Right lobe of liver (tissue), 6 donors: ENCODE measurements at regions not wholly inside any gene's neighbourhood (a gene's known extent, or its start where the extent isn't known, plus 50 kb on each side); places are given as distances from the start of the nearest gene placed in this dataset.

Experiments used
- ATAC-seq, 4 donors: fragments of 200-7000 bp; cut with Tn5 transposase; one replicate each; pipeline ENCODE4 v1.9.1; 2020; ENCODE audit warnings: mild to moderate bottlenecking in 4 of 4, moderate library complexity in 4 of 4
- DNase-seq, 3 donors: peaks; one replicate each; pipeline ENCODE4 v3.0.0-alpha.2; 2020
- H3K27ac ChIP-seq, 3 donors: fragments of 200-600 bp; one replicate each; pipeline ENCODE4 v1.8.0; 2022
- H3K27me3 ChIP-seq, 2 donors: fragments of 200-600 bp; one replicate each; pipeline ENCODE4 v1.8.0; 2022
- H3K36me3 ChIP-seq, 4 donors: fragments of 200-600 bp; sonication (generic) in 1 of 4; one replicate each; pipeline versions ENCODE4 v1.5.1 to v1.8.0; 2017 to 2022; ENCODE audit warnings: control low read depth in 1 of 4
- H3K4me1 ChIP-seq, 4 donors: fragments of 200-600 bp; sonication (generic) in 1 of 4; one replicate each; pipeline versions ENCODE4 v1.5.1 to v1.8.0; 2017 to 2022; ENCODE audit warnings: control low read depth in 1 of 4
- H3K4me3 ChIP-seq, 3 donors: fragments of 200-600 bp; one replicate each; pipeline ENCODE4 v1.8.0; 2022
- H3K9me3 ChIP-seq, 4 donors: fragments of 200-600 bp; sonication (generic) in 1 of 4; one replicate each; pipeline versions ENCODE4 v1.5.1 to v1.8.0; 2017 to 2022; ENCODE audit warnings: control low read depth in 1 of 4
- CTCF ChIP-seq, 4 donors: fragments of 200-600 bp in 3 of 4; fragments of 450-650 bp in 1 of 4; IDR thresholded peaks; one replicate each; pipeline versions ENCODE4 v1.5.1 to v1.8.0; 2016 to 2022; ENCODE audit warnings: antibody characterized with exemption in 4 of 4, mild to moderate bottlenecking in 2 of 4
- POLR2A ChIP-seq: fragments of 450-650 bp; IDR thresholded peaks from one replicate; pipeline ENCODE4 v1.6.1; 2017; ENCODE audit warnings: antibody characterized with exemption, mild to moderate bottlenecking
- WGBS: methylation state at CpG from one replicate; pipeline ENCODE4 v1.1.6; 2018; ENCODE audit warnings: low coverage, low lambda C conversion rate; ENCODE audit not compliant: insufficient coverage; ENCODE audit errors: missing lambda C conversion rate; 5-methylcytosine and 5-hydroxymethylcytosine counted together
- intact Hi-C, 2 donors: fragments of 100-400 bp; cut with DNase I; formaldehyde crosslinking; loops; one replicate each; pipeline versions ENCODE4 v1.11.2 to v1.14.1; 2022
- donor health status: DM: no; HTN: yes; CAD: no.
- donor health status: DM: no; HTN: no; CAD: no.
- donor health status: DM: no; HTN: no; CAD: no.
- donor health status: DM: no; HTN: yes; CAD: no.
- donor health status: DM: no; HTN: yes; CAD: no.

GRCh38 chr7:3196629-3197400 is 104.2 kb upstream of the SDK1 start:
- 67% methylated on average over 17 of the region's 21 CpGs for WGBS
- TF ChIP-seq CTCF (IDR thresholded peaks at IDR 0.05) (no peak), POLR2A (no peak)
- H3K36me3 ChIP-seq, result no peaks in the 10 kb centered on the region
- ATAC-seq, result no peak
- intact Hi-C loops, result no loop called here
- DNase-seq, result no peak
- no peaks in the 10 kb centered on the region for H3K27me3 ChIP-seq
- H3K4me3 ChIP-seq, result no peak overlapping the region
- H3K4me1 ChIP-seq, result no peaks in the 10 kb centered on the region
- no peaks in the 10 kb centered on the region for H3K9me3 ChIP-seq
- no peak overlapping the region for H3K27ac ChIP-seq

GRCh38 chr7:3197567-3198213 is 103.4 kb upstream of the SDK1 start:
- Histone ChIP-seq H3K4me1 (no peaks in the 10 kb centered on the region), H3K36me3 (no peaks in the 10 kb centered on the region), H3K27ac (no peak overlapping the region), H3K4me3 (no peak overlapping the region), H3K9me3 (no peaks in the 10 kb centered on the region), H3K27me3 (no peaks in the 10 kb centered on the region)
- 27% methylated on average over 7 of the region's 11 CpGs for WGBS
- ATAC-seq, result no peak
- intact Hi-C loops, result no loop called here
- DNase-seq, result no peak
- TF ChIP-seq POLR2A (no peak), CTCF (IDR thresholded peaks at IDR 0.05) (no peak)

GRCh38 chr7:3198316-3198715 is 102.7 kb upstream of the SDK1 start:
- Histone ChIP-seq H3K4me3 (no peak overlapping the region), H3K9me3 (no peaks in the 10 kb centered on the region), H3K36me3 (no peaks in the 10 kb centered on the region), H3K4me1 (no peaks in the 10 kb centered on the region), H3K27ac (no peak overlapping the region), H3K27me3 (no peaks in the 10 kb centered on the region)
- intact Hi-C loops, result no loop called here
- TF ChIP-seq CTCF (IDR thresholded peaks at IDR 0.05) (no peak), POLR2A (no peak)
- DNase-seq (no peak), ATAC-seq (no peak)

- no peaks in the 10 kb centered on the region for H3K4me1 ChIP-seq
- DNase-seq, result no peak
- H3K9me3 ChIP-seq, result no peaks in the 10 kb centered on the region
- H3K27ac ChIP-seq, result no peak overlapping the region
- no peak overlapping the region for H3K4me3 ChIP-seq
- no peaks in the 10 kb centered on the region for H3K27me3 ChIP-seq
- WGBS, result 50% methylated on average over 1 of the region's 1 CpG
- no peaks in the 10 kb centered on the region for H3K36me3 ChIP-seq
- TF ChIP-seq POLR2A, result no peak
- peak in 2 of 4 donors; percentile 10 to 32 for TF ChIP-seq CTCF (IDR thresholded peaks at IDR 0.05)
- peak in 3 of 4 donors; percentile 23 to 37 (median 28) for ATAC-seq
- intact Hi-C loops, result no loop called here
Observed at GRCh38 chr7:3200504-3200903, 100.5 kb upstream of the SDK1 start.
